ENCODE measurements at regions not wholly inside any gene's neighbourhood (a gene's known extent, or its start where the extent isn't known, plus 50 kb on each side); places are given as distances from the start of the nearest gene placed in this dataset.
"Not testable (repeated sequence)": the region's sequence is repeated elsewhere in the genome, so short reads cannot be mapped to it uniquely, and the experiment has no call there.

DNA sequence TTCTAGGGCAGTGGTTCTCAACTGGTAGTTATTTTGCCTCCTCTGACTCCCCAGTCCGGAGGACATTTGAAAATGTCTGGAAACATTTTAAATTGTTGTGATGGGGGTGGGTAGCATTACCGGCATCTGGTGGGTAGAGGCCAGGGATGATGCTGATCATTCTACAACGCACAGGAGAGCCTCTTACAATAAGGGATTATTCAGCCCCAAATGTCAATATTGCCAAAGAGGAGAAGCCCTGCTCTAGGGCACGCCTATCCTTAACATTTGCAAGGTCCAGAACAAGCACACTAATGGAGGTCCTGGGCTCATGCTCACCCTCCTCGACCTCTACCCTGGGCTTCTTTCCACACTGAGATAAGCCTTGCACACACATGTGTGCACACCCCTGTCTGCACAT is 106.4 kb downstream of the MINAR1 start:
- no peak for DNase-seq (ENCODE audit: low read depth in 2 of 3, low spot score in 2 of 3)

DNA sequence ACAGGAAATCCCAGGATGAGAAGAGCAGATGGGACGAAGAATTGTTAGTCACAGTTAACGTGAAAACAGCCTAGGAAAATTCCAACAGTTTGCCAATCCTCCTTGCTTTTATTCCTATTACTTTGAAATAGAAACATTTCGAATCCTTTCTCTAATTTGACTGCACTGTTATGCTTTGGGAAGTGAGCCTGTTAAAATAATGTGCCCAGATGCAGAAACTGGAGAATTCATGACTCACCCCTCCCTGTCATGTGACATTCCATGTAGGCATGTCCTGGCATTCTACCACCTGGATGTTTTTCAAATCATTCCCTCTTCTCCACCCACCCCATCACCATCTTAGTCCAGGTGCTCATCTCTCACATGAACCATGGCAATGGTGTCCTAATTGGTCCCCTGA is 107.3 kb downstream of the MINAR1 start:
- no peak for DNase-seq (ENCODE audit: low read depth in 2 of 3, low spot score in 2 of 3)

DNA sequence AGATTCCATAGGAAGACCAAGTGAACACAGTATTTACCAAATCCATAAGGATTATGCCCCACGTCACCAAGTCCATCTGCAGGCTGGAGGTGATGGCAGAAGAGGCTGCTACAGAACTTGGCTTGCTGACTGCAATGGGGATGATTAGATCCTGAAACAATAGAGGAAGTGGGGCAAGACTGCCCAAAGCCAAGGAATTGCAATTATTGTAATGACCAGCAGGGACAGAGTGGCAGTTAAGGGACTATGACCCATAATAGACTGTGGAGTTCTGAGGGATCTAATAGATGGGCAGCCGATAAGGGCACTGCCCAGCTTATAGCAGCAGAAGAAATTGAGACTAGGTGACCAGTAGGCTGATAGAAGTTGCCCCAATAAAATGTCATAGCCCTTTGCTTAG is 108.4 kb downstream of the MINAR1 start:
- DNase-seq (ENCODE audit: low read depth in 2 of 3, low spot score in 2 of 3): peak in 1 of 3 donors; percentile 21

DNA sequence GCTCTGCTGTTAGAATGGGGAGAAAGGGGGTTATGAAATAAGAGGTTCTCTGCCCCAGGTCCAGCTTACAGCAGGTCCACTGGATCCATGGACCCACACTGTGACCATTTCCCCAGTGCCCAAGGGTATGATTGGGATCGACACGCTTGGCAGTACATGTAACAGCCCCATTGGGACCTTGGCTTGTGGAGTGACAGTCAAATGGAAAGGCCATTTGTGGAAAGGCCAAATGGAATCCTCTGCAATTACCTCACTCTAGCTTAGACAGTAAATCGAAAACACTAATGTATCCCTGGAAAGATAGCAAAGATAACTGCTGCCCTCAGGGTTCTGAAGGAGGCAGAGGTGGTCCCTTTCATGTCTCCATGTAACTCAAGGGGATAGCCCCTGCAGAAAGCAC is 109.1 kb downstream of the MINAR1 start:
- no peak for DNase-seq (ENCODE audit: low read depth in 2 of 3, low spot score in 2 of 3)

DNA sequence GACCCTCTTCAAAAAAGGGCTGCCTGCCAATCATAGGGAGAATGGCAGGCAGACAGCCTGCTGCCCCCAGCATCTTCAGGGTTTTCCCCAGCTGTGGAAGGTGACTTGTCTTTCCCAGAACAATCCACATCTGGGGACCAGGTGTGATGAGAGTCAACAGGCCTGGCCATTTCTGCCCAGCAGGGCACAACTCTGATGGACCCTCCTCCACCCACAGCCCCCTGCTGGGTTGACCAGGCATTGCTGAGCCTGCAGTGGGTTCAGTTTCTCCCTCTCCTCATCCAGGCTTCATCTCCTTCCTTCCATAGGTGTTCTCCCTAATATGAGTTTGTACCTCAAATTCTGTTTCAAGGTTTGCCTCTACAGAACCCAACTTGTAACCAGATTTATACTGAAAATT is 111.0 kb downstream of the MINAR1 start:
- DNase-seq (ENCODE audit: low read depth in 2 of 3, low spot score in 2 of 3): no peak

DNA sequence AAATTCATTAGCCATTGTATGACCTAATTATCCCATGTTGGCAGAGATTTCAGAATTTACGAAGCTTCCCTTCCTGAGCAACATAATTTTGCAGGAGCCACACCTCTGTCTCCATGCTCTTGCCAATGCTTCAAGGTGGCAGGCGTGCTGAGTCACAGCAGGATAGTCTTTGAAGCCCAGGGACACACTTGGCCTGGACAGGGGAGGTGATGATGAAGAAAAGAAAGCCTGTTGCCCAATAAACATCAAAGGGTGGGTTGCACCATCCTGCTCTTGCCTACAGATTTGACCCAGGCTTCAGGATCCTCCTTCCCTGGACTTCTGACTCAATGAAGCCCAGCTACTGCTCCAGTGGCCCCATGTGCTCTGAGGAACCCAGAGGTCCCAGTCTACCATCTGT is 117.1 kb downstream of the MINAR1 start:
- DNase-seq (ENCODE audit: low read depth in 2 of 3, low spot score in 2 of 3): no peak

DNA sequence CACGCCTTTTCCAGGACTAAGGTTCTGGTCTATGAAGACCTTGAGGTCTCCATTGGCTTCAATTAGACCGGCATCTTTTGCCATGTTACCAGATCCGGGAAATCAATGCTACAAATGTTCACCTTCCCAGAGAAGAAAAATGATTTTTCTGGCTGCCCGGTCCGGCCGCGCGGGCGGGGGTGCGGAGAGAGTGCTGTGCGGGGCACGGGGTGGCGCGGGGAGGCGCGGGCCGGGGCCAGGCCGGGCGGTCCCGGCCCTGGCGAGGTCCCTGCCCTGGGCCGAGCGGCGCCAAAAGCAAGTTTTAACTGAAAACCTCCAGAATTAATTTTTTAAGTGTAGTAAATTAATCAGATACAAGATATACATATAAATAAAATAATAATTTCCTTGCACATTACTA is 128.2 kb downstream of the MINAR1 start:
- DNase-seq (ENCODE audit: low read depth in 2 of 3, low spot score in 2 of 3): no peak

DNA sequence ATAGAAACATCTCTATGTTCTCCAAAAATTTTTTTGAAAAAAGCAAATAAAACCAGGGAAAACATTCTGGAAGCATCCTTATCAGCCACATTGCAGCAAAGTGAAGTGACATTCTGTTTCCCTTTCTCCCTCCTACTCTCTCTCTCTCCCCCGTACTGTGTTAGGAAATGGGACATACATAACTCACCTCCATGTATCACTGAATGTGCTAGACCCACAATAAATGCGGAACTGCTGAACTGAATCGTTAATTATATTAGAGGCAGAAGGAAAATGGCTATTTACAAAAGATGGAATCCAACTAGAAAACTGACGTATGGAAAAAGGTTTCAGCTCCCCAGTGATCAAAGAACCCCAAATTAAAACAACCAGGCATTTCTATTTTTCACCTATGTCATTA is 129.8 kb downstream of the MINAR1 start:
- no peak for DNase-seq (ENCODE audit: low read depth in 2 of 3, low spot score in 2 of 3)

DNA sequence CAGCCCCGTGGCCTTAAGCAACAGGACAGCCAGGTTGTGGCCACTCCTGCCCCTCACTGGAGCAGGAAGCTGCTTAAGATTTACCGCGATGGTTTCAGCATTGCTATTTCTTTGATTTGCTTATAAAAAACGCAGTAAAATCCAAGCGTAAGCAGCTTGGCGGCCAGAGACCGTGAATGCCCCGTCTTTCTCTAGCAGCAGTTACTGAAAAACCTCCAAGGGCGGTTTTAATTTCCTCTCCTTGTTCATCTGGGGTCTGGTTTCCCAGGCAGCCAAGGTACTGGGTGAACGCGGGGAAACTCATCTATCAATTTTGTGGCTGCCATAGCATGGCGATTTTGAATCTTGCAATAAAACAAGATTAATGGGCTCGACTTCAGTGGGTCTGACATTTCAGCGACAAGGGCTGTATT is 130.3 kb downstream of the MINAR1 start:
- no peak for DNase-seq (ENCODE audit: low read depth in 2 of 3, low spot score in 2 of 3)

DNA sequence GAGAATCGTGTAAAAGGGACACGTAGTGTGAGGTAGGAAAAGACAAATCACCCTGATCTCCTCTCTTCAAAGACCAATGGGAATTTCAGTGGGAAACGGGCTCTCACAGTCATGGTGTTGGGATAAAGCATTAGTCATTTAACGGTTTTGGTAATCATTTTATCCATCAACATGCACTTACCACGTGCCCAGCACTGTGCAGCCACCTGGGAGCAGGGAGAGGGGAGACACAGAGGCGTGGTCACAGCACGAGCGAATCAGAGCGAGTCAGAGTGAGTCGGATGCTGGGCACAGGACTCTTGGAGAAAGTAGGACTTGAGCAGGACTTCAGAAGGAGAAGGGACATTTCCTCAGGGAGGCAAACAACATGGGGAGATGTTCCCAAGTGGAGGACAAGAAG is 130.8 kb downstream of the MINAR1 start:
- no peak for DNase-seq (ENCODE audit: low read depth in 2 of 3, low spot score in 2 of 3)

DNA sequence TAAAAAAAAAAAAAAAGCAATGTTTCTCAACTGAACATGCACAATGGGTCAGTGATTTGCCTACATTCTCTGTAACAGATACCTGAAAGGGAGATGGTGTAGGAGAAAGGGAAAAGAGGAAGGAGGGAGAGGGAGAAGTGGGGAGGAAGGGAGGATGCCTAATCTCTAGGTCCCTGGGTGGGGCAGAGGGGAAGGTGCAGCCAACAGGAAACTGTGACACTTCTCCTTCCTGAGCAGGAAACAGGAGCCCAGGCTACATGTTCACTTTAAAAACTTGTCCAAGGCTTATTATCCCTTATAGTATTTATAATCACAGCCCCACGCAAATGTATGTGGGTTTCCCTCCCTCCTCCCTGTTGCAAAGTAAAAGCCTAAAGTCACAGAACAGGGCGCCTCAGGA is 137.9 kb downstream of the MINAR1 start:
- DNase-seq (ENCODE audit: low read depth in 2 of 3, low spot score in 2 of 3): no peak

DNA sequence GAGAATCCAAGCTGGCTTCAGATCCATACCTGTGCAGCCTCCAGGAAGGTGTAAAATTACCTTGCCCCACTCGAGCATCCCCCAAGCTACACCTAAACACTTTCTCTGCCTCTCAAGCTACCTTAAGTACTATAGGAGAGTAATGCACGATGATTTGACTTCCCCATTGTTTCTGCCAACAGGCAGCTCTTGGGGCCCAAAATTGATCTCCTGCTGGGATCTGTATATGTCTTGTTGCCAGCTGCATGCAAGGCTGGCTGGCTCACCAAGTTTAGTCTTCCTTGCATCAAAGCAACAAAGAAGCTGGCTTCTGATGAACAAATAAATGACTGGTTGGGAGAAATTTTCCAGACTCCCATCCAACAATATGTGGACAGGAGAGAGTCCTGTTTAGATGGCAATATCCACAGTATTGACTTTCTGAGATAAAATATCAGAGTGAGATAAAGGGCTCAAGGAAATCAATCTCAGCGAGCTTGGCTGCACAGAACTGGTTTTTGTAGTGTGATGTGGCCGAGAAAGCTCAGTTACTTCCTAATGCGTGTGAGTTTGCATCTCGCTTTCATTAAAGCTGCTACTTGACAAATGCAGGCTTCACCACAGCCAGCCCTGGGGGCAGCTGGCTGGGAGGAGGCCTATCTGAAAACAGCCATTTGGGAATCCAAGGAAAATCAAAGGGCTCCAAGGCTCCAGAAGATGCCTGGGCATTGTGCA is 140.7 kb downstream of the MINAR1 start:
- DNase-seq (ENCODE audit: low read depth in 2 of 3, low spot score in 2 of 3): no peak

DNA sequence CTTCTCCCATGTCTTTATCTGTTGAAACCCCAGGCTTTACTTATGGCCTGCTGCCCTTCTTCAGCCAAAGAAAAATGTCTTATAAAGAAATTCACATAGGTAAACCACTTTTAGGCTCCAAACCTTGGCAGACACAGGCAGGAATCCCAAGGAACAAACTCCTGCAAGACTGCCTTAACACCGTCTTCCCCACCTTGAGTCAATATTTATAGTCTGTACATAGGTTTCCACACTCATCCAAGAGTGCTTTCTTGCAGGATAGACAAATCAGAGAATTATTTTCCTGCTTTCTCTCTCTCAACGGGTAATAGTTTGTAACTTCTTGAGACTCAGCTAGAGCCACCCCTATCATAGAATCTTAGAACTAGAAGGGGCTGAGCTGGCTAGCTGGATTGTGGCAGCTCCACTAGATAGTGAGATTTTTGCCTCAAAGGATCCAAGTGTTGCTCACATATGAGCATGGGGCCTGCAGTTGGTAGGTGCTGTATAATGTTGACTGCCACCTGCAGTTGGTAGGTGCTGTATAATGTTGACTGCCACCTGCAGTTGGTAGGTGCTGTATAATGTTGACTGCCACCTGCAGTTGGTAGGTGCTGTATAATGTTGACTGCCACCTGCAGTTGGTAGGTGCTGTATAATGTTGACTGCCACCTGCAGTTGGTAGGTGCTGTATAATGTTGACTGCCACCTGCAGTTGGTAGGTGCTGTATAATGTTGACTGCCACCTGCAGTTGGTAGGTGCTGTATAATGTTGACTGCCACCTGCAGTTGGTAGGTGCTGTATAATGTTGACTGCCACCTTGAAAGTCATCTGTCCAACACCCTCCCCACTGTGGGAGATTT is 142.5 kb downstream of the MINAR1 start:
- DNase-seq (ENCODE audit: low read depth in 2 of 3, low spot score in 2 of 3): not testable (repeated sequence)

DNA sequence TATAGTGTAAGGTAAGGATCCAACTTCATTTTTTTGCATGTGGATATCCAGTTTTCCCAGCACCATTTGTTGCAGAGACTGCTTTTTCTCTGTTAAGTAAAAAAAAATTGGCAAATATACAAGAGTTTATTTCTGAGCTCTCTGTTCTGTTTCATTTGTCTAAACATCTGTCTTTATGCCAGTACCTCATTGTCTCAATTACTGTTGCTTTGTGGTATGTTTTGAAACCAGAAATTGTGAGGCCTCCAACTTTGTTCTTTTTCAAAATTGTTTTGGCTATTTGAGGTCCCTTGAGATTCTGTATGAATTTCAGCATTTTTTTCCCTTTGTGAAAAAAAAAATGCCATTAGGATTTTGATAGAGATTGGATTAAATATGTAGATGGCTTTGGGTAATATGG is 150.5 kb downstream of the MINAR1 start:
- no peak for DNase-seq (ENCODE audit: low read depth in 2 of 3, low spot score in 2 of 3)

DNA sequence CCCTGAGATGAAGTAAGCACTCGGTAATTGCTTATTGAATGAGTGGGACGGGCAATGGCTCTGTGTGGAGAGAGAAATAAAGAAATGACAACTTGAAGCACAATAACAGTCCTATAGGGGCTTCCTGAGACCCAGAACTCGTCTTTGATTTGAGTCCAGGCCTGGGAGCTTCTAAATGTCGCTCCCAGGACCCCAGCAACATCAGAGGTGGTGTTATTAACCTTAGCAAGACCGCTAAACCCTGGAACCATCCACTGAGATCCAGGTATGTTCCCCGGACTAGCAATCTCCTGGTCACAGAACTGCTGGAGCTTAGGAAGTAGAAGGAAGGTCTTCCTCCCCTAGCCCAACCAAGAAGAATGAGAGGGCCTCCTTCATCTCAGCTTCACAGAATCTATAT is 160.0 kb downstream of the MINAR1 start:
- DNase-seq (ENCODE audit: low read depth in 2 of 3, low spot score in 2 of 3): no peak

DNA sequence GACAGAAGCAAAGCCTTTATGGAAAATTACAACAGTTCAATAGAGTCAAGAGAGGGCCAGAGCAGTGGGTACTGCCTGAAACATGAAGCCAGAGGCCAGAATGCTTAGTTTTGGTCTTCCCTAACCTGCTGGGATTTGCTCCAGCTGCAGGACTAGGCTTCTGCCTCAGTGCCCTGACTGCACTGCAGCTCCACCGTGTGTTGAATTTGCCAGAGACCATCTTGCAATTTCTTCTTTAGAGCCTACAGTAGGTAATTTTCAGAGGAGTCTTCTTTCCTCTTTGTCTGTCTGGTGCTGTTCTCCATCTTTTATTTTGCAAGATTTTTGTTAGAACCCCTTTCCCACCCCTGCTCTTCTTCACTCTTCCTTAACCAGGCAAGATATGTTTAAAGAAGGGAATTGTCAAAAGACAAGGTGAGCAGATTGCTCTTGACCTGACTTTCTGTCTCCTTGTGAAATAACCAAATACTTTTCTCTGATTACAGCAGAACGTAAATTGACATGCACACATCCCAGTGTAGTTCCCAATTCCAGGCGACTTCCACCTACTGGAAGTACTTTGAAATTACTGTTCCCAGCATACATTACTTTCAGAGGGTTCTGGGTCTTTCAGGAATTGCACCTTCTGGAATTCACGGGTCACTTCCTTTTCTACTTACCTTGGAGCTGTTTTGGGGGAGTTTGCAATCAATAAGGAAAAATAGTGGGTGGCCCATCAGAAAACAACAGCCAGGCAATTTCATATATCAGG is 161.2 kb downstream of the MINAR1 start:
- no peak for DNase-seq (ENCODE audit: low read depth in 2 of 3, low spot score in 2 of 3)

DNA sequence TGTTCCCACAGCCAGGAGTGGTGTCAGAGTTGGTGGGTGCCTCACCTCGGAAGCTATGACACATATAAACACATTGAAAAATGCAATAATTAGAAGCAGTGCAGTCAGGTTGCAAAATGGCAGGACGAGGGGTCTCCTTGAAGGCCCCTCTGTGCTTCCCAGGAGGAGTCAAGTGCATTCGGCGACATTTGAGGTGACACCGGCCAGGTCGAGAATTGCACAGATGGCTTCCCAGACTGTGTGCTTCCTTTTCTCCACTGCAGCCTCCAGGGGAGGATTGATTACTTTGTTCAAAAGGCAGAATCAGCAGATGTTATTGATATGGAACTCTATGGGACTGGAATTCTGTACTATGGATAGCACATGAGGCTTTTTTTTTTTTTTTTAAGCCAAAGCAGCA is 163.2 kb downstream of the MINAR1 start:
- DNase-seq (ENCODE audit: low read depth in 2 of 3, low spot score in 2 of 3): no peak

DNA sequence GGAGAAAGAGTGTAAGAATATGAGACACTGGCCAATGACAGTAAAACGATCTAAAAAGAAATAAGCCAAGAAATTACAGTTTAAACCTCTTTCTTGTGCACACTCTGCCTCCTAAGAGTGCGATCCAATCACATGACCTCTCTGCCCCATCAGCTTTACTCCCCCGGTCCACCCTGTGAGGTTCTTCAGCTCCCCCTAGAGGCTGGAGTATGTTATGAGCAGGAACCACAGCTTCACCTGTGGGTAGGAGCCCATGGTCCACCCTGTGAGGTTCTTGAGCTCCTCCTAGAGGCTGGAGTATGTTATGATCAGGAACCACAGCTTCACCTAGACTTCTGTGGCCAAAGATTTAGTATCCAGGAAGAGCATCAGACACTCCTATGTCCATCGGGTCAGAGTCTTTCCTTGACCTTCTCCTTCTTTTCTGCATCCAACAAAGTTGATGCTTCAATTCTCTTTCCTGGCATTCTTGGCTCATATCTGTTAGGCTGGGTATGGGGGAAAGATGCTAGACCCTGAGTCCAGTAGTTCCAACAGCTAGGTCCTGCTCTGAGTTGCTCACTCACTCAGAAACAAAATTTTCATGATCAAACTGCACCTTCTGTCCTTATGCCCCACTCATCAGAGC is 164.0 kb downstream of the MINAR1 start:
- peak in 2 of 3 donors; percentile 87 to 96 for DNase-seq (ENCODE audit: low read depth in 2 of 3, low spot score in 2 of 3)

DNA sequence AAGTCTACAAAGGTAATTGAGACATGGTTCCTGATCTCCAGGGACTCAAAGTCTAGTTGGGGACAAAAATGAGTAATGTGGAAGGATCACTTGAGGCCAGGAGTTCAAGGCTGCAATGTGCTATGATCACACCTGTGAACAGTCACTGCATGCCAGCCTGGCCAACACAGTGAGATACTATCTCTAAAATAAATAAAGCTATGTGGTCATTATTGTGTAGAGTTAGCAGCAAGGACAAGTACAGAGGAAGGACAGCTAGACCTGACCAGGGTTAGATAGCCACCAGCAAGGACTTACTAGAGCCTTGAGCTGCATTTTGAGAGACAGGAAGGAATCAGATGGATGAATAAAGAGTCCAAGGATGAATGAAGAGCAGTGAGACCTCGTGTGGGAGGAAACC is 166.5 kb downstream of the MINAR1 start:
- DNase-seq (ENCODE audit: low read depth in 2 of 3, low spot score in 2 of 3): no peak

DNA sequence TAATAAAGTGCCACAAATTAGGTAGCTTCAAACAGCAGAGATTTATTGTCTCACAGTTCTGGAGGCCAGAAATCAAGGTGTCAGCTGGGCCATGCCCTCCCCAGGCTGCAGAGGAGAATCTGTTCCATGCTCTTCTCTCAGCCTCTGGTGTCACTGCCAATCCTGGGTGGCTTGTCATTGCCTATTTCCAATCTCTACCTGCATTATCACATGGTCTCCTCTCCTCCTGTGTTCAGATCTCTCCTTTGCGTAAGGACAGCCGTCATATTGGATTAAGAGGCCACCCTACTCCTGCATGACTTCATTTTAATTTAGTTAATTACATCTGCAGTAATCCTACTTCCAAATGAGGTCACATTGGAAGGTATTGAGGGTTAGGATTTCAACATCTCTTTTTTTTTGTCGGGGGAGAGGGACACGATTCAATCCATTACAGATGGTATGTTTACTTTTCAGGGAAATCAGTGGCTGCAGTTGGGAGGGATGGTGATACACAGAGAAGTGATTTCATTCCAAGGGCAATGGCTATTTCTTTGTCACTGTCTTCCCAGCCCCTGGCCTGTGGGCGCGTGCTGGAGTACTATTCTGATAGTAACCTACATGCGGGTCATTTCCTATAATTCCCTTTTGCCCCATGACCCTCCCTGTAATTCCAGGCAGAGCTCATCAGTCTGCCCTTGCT is 169.4 kb downstream of the MINAR1 start:
- no peak for DNase-seq (ENCODE audit: low read depth in 2 of 3, low spot score in 2 of 3)

DNA sequence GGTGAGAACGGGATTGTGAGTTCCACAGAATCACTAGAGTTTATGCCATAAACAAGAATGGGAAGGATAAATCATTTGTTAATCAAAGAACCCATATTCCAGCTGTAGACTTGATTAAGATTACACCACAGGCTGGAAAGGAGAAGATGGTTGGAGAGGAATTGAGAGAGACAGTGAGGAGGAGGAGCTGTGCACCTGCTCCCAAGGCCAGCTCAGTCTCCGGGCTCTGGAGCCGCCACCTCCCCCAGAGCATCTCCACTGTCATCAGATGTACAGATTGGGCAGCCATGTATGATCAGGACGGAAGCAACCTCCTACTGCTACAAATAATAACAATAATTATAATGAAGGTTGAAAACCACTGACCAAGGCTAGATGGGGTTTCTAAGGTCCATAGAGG is 170.0 kb downstream of the MINAR1 start:
- no peak for DNase-seq (ENCODE audit: low read depth in 2 of 3, low spot score in 2 of 3)
